Erythroblast (primary cell): ENCODE measurements at regions not wholly inside any gene's neighbourhood (a gene's known extent, or its start where the extent isn't known, plus 50 kb on each side); places are given as distances from the start of the nearest gene placed in this dataset.

ENCODE experiments used
- GATA1 ChIP-seq: IDR thresholded peaks from 2 replicates; pipeline ENCODE4 v1.6.1; 2011; ENCODE audit warnings: low read depth, mild to moderate bottlenecking, control low read depth, low read length, moderate library complexity
- POLR2A ChIP-seq: IDR thresholded peaks from 2 replicates; pipeline ENCODE4 v1.6.1; 2011; ENCODE audit warnings: mild to moderate bottlenecking, low read length

DNA sequence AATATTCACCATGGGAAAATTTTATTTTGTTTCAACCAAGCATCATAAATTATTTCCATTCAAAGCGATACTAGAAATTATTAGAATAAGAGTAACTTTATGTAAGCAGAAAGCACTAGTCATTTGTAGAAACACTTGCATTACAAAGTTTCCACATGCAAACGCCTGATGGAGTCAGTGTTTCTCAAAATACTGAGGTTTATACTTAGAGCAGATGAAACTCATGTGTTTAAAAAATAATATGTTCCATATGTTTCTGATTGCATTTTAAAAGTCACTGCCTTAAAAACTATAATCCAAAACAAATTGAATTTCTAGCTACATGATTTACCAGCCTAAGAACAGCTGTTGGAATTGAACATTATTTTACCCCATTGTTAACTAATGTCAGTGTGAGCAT is 1246.4 kb downstream of the SLC16A7 start:
- no peak for TF ChIP-seq POLR2A
- TF ChIP-seq GATA1: no peak
